Cerebellar cortex (tissue), 1 donor: ENCODE measurements at regions not wholly inside any gene's neighbourhood (a gene's known extent, or its start where the extent isn't known, plus 50 kb on each side); places are given as distances from the start of the nearest gene placed in this dataset.

ENCODE experiments used
- DNase-seq: peaks from one replicate; pipeline ENCODE4 v3.0.0-alpha.2; 2015; ENCODE audit warnings: low spot score

DNA sequence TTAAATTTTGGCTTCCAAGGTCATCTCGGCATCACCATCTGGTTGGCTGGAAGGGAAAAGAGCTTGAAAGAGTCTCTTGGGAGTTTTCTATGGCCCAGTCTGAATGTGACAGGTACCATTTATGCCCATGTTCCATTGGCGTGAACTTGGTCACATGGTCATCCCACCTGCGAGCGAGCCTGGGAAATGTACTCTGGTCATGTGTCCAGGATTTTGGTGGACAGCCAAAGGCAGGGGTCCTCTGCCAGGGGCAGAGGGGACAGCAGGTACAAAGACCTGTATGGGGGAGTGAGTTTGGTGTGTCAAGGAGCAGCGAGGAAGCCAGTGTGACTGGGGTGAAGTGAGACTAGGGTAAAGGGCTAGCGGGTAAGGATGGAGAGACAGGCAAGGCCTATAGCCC lies 112.6 kb downstream of the CDC5L start:
- no peak for DNase-seq

DNA sequence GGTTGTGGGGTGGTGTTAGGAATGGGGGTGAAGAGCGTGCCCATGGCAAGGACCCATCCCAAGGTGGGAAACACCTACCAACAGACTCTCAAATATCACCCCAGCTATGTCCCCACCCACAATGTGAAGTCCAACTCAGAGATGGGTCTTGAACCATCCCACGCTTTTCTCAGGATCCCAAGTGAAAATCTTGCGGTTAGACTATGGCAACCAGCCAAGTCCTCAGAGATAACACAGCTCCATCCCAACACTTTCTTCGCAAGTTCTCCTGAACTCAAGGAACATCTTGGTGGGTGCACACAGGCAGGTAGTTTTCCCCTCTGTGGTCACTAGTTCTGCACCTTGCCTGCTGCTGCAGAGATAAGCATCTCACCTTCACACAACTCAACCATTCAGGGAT lies 116.0 kb downstream of the CDC5L start:
- DNase-seq: no peak

DNA sequence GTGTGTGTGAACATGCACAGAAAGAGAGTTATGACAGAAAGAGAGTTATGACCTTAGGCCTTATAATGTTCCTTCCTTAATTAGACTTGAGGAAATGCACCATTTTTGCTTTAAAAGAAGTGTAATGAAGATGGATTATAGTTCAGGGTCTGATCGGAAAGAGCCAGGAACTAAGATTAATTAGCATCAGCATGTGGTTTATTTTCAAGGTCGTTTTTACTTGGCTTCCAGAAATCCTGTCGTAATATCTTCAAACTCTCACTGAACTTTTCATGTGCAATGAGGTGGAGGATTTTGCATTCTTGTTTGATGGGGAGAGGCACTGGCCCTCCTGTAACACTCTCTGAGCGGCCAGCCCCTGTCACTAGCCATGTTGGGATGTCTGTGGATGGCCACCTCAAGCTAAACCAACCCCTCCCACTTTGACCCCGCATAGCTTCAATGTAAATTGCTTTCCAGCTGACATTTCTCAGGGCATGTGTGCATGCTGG lies 116.8 kb downstream of the CDC5L start:
- no peak for DNase-seq

DNA sequence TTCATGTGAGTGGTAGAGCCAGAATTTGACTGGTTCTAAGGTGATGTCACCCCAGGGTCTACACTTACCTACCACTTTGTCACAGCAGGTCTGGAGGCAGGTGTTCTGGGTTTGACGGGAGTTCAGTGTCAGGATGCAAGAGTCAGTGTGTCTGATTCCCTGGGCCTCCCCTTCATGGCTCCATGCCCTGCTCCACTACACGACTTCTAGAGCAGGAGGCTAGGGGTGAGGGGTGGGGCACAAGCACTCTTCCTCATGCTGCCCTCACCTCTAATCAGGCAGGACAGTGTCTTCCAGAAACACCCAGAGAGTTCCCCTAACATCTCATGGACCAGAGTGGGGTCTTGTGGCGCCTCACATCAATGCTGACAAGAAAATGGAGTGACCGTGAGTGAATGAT lies 118.2 kb downstream of the CDC5L start:
- no peak for DNase-seq

DNA sequence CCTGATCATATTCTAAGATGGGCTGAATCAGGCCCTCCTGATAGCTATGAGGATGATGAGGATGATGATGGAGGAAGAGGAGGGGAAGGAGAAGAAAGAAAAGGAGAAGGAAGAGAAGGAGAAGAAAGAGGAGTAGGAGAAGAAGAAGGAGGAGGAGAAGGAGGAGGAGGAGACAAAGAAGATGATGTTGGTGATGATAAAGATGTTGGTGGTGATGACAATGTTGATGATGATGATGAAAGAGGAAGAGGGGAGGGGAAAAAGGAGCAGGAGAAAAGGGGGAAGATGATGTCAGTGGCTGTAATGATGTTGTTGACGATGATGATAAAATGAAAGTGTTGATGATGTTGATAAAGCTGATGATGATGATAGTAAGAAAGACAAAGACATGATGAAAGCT lies 119.5 kb downstream of the CDC5L start:
- DNase-seq: no peak

DNA sequence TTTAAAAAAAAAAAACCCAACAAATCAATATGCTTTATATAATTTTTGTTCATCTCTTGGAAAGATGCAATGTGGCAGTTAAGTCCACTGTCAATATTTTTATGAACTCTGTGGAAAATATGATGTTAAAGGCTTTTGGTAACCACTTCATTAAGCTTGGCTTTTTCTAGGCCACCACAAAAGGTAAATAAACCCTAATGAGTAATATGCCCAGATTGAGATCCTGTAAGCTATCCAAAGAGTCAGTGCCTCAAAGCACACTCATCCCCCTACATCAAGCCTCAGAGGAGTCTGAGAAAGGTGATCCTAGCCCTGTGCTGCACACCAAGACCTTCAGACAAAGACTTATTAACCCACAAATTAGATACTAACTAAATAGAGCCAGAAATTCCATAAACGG lies 121.1 kb downstream of the CDC5L start:
- DNase-seq: no peak

DNA sequence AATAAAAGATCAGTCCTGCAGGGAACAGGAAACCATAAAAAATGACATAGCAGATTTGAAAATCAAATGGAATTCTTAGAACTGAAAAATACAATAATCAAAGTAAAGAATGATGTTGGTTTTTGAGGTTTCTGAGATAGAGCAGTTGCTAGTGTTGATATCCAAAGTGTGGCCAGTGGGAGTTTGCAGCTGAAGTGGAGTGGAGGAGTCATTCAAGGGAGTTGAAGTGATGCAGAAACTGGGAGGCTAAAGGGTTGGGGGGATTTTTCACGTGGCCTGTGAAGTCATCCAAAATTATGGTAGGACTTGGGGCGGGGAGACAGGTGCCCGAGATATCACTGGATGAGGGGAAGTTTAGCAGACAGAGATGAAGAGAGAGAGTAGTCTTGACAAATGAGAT lies 123.6 kb downstream of the CDC5L start:
- no peak for DNase-seq

DNA sequence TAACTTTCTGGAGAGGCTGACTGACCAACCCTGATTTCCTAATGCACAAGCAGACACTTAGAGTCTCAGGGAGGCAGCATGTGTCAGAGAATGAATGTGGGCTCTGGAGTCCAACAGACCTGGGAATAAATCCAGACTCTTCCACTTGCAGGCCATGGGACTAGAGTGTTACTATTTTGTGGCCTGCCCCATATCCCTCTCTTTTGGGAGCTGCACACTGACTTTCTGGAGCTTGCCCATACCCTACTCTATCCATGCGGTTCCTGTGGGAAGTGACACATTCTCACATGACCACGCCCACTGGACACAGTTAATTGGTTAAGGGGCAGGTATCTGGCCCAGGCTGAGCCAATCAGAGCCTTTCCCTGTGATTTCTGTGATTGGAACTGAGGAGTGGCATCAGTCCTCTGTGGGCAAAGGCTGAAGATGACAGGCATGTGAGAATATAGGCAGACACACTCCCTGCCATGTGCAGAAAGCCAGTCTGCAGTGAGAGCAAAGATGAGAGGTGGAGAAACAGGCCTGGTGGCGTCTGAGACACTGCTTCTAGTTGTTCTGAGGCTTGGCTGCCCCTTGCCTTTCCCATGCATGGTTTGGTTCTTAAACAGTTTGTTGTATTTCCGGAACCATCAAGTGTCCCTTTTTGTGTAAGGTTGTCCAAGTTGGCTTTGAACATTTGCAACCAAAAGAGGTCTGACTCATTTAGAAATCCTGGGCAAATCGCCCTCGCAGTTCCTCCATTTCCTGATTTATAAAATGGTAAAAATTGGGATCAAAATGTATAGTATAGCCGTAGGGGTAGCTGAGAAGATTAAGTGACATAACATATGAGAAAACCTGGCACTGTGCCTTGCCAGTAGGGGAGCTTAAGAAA lies 125.6 kb downstream of the CDC5L start:
- DNase-seq: peak; percentile 7

DNA sequence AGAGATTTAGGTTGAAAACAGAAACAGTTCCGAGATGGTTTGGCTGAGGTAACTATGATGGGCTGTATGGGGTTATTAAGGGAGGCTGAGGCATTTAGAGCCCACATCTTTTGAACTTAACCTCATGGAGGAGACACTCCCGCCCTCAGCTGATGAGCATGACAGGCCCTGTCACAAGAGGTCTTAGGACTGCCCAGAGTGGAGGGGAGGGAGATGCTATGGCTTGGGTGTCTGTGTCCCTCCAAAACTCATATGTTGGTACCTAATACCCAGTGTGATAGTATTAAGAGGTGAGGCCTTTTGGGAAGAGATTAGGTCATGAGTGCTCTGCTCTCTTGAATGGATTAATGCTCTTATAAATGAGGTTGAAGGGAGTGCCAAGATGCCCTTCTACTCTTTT lies 126.6 kb downstream of the CDC5L start:
- no peak for DNase-seq

DNA sequence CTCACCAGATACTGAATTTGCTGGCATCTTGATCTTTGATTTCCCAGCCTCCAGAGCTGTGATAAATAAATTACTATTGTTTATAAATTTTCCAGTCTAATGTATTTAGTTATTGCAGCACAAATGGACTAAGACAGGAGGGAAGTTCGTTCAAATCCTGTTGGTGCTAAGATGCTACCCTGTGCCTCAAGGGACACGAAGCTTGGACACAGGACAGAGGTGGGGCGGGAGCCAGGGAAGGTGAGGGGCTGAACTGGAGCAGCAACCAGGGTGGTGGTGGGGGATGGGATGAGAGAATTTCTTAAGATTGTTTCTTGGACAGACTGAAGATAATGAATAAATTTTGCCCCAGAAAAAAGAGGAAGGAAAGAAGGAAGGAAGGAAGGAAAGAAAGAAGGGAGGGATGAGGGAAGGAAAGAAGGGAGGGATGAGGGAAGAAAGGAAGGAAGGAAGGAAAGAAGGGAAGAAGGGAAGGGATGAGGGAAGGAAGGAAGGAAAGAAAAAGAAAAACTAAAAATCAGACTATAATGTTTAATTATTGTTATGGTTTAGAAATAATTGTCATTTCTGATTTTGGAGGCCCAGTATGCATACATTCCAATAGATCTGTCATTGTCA lies 127.2 kb downstream of the CDC5L start:
- DNase-seq: no peak

DNA sequence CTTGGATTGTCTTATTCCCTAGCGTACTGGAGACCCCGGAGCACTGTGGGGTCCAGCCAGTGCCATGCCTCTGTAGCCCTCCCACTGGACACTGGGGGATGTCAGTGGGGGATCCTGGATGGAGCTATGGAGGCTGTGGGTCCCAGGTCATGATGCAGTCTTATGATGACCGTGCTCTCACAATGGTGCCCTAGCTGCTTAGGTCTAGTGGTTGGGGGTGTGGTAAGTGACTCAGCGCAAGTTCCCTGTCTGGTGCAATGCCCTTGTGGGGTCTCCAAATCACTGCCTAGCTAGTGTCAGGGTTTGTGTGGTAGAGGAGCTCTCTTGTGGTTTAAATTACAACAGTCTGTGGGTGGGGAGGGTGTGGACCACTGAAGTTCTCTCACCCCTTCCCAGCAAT lies 135.4 kb downstream of the CDC5L start:
- no peak for DNase-seq

DNA sequence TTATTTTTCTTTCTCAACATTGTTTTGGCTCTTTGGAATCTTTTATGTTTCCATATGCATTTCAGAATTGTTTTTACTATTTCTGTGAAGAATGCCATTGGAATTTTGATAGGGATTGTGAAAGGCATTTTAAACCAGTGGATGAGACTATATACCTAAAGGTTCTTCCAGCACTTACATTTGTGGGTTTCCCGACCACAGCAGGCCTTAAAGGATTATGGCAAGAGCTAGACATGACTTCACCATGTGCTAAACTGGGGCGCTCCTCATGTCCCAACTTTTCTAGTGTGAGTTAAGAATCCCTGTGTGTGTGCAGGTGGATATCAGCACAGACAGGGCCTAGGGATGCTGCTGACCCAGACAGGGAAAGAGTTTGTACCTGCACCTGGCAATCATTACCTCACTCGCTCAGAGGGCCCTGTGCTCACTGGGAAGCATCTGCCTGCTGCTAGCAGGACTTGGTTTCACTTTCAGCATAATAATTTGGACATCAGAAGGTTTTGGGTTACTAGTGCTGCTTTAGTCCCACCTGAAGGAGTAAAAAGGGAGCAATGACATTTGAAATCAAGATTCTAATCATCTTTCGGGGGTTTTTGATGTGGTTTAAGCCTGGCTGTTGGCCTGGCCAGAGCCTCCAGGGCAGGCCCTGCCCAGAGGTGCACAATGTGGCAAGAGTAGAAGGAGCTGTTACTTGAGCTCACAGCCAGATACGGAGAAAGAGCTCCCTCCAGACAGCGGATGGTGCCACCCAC lies 137.1 kb downstream of the CDC5L start:
- no peak for DNase-seq

DNA sequence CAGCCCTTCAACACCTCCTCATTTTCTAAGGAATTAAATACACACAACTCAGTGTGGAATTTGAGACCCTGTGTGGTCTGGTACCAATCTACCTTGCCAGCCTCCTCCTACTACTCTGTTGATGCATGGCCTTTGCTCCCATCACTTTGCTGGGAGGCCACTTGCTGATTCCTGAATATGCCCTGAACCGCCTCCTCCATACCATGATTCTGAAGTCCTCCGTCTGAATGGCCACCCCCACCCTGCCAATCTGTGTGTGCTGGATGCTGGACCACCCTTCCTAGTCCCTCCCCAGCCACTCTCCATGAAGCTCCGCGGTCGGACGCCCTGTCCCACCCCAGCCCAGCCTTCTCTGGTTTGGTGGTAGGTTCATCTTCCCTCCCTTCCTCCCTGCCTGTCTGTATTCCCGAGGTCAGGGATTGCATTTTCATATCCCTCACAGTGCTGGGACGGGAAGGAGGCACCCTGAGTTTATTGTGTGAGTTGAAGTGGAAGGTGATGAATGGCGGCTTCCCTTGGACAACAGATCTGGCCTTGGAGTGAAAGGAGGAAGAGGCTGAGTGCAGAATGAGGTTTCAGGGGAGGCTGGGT lies 138.3 kb downstream of the CDC5L start:
- DNase-seq: no peak

DNA sequence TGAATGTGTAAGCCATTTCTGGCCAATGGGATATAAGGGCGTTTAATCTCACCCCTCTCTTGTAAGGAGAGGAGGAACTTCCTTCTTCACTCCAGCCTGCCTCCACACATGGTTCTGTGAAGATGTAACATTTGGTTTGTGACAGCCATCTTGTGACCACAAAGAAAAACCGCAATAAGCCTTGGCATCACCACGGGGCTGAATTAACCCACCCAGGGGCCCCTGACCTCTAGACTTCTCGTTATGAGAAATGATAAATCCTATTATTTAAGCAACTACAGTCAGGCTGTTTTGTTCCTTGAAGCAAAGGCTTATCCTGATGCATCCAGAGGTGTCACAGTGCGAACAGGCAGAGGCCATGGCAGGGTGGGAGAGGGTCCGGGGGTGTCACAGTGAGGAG lies 139.7 kb downstream of the CDC5L start:
- DNase-seq: no peak

DNA sequence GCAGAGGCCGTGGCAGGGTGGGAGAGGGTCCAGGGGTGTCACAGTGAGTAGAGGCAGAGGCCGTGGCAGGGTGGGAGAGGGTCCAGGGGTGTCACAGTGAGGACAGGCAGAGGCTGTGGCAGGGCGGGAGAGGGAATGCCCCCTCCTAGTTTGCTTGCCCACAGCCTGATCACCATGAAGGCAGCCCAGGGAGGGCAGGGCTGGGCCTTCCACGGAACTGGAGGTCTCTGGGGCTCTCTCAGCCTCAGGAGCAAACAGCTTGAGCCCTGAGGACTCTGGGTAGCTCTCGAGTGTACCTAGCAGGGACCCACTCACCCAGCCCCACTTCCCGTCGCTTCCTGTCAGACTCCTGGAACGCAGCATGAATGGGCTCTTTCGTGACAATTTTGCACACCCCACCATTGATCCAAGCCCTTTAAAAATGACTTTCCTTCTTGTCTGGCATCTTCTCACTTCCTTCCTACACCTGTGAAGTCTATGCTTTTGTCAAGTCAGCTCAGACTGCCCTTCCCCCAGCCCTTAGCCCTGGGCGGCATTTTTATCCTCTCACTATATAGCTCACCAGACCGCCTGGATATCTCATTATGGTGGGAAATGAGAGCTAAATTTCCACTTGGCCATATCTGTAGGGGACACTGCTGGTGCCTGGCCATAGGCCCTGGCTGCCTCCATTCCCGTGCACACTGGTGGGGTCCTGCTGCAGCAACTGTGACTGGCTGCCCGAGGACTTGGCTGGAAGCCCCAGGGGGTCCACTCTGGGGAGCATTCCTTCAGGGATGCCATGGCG lies 140.3 kb downstream of the CDC5L start:
- DNase-seq: no peak

DNA sequence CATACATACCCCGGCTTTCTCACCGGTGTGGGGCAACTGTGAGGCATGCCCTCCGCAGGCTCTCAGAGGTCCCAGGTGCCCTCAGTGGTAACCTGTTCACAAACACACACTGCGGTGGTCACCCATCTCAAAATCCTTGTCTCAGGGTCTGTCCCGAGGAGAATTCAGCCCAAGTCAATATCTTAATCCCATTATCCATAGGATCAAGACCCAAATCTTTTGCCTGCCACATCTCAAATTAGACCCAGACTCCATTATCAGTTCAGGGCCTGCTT lies 140.8 kb downstream of the CDC5L start:
- no peak for DNase-seq

DNA sequence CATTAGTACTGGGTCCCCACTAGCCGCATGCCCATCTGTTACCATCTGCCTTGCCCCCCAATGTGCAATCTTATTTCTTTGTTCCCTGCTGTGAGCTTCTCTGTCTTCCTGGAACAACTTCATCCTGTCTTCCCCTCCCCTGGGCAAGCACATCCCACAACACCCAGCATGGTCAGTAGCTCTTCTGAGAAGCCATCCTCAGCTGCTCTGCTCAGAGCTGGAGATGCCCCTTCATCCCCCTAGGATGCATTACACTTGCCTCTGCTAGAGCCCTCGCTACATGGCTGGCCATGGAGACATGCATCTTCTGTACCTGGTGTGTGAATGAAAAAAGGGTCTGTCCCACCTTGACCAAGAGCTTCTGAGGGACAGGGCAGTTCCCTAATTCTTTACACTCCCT lies 141.2 kb downstream of the CDC5L start:
- no peak for DNase-seq

DNA sequence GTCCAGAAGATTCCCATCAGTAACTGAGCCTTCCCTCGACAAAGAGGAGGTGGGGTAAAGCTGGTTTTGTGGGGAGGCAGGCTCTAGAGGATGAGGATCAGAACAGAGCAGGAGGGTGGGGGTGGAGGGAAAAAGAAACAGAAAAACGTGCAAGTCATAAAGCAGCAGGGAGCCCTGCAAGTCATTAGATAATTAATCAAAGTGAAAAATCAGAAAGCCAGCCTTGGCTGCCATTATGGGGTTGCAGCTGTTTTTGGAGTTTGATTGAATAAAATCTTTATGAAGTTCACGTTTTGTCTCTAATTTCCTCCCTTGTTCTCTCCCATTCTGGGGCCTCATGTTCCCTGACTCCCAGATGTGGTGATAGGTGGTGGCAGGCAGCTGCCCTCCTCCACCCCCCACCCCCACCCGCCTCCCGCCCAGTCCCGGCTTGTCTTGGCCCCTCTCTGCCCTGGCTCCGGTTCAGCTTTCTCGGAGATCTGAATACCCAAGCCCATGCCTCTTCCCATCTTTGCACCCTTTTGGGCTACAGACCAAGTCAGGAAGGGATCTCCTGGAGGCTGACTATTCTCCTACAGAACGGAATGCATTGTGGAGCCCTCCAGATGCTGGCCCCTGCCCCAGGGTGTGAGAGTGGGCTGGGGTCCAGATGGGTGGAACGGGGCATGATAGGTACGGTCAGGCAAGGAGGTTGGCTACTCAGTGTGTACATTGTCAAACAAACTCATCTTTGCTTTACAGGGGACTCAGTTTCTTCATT lies 141.8 kb downstream of the CDC5L start:
- DNase-seq: no peak

DNA sequence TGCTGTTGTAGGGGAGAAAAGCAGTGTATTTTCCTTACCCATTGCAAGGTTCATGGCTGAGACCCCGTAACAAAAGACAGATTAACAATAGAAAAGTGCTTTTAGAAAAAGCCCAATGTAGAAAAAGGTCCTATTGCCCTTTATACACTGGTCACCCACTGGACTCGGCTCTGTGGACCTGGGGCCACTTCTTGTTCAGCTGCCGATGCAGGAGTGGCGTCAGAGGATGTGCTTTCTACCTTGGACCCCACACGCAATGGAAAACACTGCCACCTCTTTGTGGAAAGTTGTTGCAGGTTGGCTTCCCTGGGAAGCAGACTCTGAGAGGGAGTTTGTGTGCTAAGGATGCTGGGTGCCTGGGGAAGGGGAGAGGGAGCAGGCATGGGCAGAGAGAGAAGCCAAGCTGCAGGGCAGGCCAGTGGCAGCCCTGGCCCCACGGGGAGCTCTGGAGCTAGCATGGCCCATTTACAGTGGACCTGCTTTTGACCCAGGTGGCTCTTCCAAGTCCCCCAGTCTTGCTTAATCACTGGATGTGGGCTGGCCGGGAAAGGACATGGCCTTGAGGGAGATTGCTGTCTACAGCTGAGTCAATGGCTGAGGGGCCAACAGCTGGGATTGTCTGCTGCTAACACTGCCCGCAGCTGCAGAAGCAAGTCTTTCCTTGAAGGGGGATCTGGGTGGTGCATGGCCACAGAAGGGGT lies 142.9 kb downstream of the CDC5L start:
- no peak for DNase-seq

DNA sequence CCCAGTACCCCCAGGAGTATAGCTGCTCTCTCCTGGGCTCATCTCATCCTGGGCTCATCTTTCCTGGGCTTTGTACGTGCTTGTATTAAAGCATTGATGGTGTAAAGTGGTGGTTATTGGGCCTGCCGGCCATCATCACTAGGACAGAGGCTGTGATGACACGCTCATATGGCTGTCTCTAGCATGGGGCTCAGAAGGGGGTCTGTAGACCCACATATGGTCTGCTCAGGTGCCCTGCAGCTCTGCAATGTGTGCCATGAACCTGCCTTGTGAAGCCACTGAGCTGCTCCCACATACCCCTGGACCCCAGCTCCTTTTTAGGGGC lies 143.4 kb downstream of the CDC5L start:
- DNase-seq: no peak
